ENCODE measurements at regions not wholly inside any gene's neighbourhood (a gene's known extent, or its start where the extent isn't known, plus 50 kb on each side); places are given as distances from the start of the nearest gene placed in this dataset.

DNA sequence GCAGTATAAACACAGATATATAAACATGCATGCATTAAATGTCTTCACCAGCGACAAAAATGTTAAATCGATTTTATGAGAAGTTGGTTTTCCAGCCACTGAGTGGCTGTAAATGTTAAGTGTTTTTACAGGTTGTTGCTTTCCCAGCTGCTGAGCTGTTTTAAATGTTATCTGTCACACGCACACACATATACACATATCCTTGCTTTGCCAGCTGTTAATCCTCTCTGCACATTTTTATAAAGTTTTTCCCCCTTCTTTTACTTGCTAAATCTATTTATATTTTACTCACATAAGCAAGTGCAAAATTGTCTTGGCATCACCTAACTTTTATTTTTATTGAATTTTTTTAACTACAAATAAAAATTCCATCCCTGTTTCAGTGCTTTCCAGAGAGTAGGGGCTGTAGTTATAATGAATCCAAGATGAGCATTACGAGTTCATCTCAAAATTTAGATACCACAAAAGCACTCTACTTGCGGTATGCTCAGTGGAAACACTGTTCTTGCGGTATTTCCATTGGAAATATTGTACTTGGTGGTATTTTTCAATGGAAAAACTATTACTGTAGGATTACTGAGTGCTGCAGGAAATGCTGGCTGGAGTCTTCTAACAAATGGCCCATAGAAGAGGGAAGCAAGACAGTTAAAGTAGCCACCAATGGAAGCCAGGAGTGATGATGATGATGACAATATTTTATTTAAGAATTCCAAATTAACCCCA lies 124.9 kb upstream of the KCNJ16 start:
- TF ChIP-seq CTCF (IDR thresholded peaks at IDR 0.05; ENCODE audit: insufficient read depth, low read depth, low read length) (no peak), EZH2 (IDR thresholded peaks at IDR 0.05; ENCODE audit: insufficient read depth, low read length) (no peak)

All from astrocyte (in vitro differentiated cells and primary cell).